ENCODE measurements at regions not wholly inside any gene's neighbourhood (a gene's known extent, or its start where the extent isn't known, plus 50 kb on each side); places are given as distances from the start of the nearest gene placed in this dataset.

DNA sequence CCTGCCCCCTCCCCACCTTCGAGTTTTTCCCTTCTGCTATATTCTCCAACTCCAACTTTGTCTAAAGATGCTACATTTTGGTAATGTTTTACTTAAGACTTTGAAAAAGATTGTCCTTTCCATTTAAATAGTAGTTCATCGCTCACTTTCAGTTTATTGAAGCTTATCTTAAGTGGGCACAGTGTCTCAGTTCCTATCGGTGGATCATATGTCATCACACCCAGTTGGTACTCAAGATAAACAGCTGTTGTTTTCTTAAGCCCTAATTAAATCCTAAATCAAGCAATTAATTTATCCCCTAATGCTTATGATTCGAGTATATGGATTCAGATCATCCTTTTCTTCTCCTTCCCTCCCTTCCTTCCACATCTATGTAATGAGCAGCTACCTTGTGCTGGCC lies 210.7 kb downstream of the TLE3 start:
- DNase-seq: no peak
- Histone ChIP-seq H3K27ac (no peak overlapping the region), H3K4me1 (no peaks in the 10 kb centered on the region), H3K9me3 (no peaks in the 10 kb centered on the region), H3K27me3 (ENCODE audit: low read depth) (no peaks in the 10 kb centered on the region), H3K36me3 (no peaks in the 10 kb centered on the region), H3K4me3 (no peak overlapping the region)
- TF ChIP-seq CTCF (IDR thresholded peaks at IDR 0.05): no peak
- intact Hi-C loops (cut with DNase I): no loop called here
- no peak for ATAC-seq

DNA sequence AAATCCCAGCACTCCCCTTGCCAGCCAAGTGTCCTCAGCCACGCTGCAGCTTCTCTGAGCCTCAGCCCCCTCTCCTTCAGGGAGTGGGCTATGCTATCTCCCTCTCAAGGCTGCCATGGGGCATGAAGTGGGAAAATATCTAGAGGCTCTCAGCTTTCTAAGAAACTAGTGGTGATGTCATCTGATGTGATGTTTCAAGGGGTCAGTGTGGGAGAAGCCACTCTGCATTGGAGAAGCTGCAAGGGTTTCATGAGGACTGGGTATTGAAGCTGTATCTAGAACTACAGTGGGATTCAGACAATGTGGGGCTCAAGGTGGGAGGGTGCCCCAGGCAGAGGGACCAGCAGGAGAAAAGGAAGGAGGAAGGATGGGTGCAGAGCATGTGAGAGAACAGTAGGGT lies 210.2 kb downstream of the TLE3 start:
- no peak for DNase-seq
- Histone ChIP-seq H3K4me1 (no peaks in the 10 kb centered on the region), H3K27ac (no peak overlapping the region), H3K4me3 (no peak overlapping the region), H3K27me3 (ENCODE audit: low read depth) (no peaks in the 10 kb centered on the region), H3K9me3 (no peaks in the 10 kb centered on the region), H3K36me3 (no peaks in the 10 kb centered on the region)
- intact Hi-C loops (cut with DNase I): no loop called here
- TF ChIP-seq CTCF (IDR thresholded peaks at IDR 0.05): no peak
- ATAC-seq: no peak

DNA sequence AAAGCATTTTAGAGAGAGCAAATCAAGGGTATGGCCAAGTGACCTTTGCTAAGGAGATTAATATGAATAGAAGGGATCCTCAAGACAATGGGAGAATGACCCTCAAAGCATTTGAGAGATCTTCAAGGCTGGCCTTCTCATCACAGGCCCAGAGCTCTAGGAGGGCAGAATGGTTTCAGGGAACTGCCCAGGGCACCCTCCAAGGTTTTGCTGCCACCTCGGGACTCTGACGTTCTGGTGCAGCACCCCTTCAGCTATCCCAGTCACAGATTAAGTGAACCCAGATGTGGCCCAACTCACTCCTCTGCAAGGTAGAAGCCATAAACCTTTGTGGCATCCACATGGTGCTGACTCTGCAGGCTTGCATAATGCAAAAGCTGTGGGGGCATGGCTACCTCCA lies 209.3 kb downstream of the TLE3 start:
- Histone ChIP-seq H3K36me3 (no peaks in the 10 kb centered on the region), H3K4me1 (no peaks in the 10 kb centered on the region), H3K4me3 (no peak overlapping the region), H3K9me3 (no peaks in the 10 kb centered on the region), H3K27ac (no peak overlapping the region), H3K27me3 (ENCODE audit: low read depth) (no peaks in the 10 kb centered on the region)
- TF ChIP-seq CTCF (IDR thresholded peaks at IDR 0.05): no peak
- no peak for DNase-seq
- ATAC-seq: no peak
- intact Hi-C loops (cut with DNase I): no loop called here

GRCh38 chr15:69891070-69891536 lies 206.6 kb downstream of the TLE3 start:
- H3K27me3 ChIP-seq (ENCODE audit: low read depth): peaks cover 3% of the 10 kb centered on the region
- H3K36me3 ChIP-seq: no peaks in the 10 kb centered on the region
- TF ChIP-seq CTCF (IDR thresholded peaks at IDR 0.05): no peak
- intact Hi-C loops (cut with DNase I): no loop called here
- H3K9me3 ChIP-seq: no peaks in the 10 kb centered on the region
- ATAC-seq (no peak), DNase-seq (no peak)
- H3K27ac ChIP-seq: no peak overlapping the region
- H3K4me3 ChIP-seq: no peak overlapping the region
- H3K4me1 ChIP-seq: no peaks in the 10 kb centered on the region

DNA sequence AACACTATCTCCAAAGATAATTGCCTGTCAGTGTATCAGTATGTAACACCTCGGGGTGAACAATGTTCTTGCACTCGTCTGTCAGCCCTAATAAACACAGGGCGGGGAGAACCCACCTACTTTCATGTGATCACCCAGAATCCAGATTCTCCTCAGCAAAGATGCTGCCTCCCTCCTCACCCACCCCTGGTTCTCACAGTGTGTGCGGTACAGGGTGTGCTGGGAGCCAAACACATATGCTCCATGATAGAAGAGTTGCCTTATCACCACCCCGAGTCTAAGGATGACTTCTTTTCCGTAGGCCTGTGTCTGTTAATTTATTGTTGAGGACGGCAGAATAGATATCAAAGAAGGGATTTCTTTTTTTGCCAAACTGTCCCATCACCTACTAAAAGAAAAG lies 206.1 kb downstream of the TLE3 start:
- H3K4me1 ChIP-seq: no peaks in the 10 kb centered on the region
- TF ChIP-seq CTCF (IDR thresholded peaks at IDR 0.05): no peak
- ATAC-seq (no peak), DNase-seq (no peak)
- H3K36me3 ChIP-seq: no peaks in the 10 kb centered on the region
- peaks cover 3% of the 10 kb centered on the region for H3K27me3 ChIP-seq (ENCODE audit: low read depth)
- intact Hi-C loops (cut with DNase I): no loop called here
- no peaks in the 10 kb centered on the region for H3K9me3 ChIP-seq
- H3K4me3 ChIP-seq: no peak overlapping the region
- no peak overlapping the region for H3K27ac ChIP-seq

DNA sequence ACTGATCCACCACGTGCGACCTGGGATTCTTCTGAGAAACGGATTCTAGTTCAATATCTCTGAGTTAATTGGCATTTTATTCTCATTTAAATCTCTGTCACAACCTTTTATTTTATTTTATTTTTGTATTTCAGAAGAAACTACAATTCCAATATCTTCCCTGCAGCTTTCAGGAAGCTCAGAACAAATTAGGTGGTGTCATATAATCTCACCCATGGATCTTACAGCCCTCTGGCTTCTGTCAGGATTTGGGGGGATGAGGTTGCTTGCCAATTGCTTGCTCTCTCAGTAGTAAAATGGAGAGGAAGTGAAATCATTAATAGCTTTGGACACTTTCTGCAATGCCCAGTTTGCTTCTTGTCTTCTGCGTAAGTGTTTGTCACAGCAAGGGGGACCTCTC lies 205.4 kb downstream of the TLE3 start:
- H3K9me3 ChIP-seq: no peaks in the 10 kb centered on the region
- H3K4me1 ChIP-seq: no peaks in the 10 kb centered on the region
- no peak for TF ChIP-seq CTCF (IDR thresholded peaks at IDR 0.05)
- no peak for DNase-seq
- intact Hi-C loops (cut with DNase I): no loop called here
- H3K4me3 ChIP-seq: no peak overlapping the region
- peaks cover 3% of the 10 kb centered on the region for H3K27me3 ChIP-seq (ENCODE audit: low read depth)
- H3K36me3 ChIP-seq: no peaks in the 10 kb centered on the region
- H3K27ac ChIP-seq: no peak overlapping the region
- ATAC-seq: no peak
